Left lung (tissue), 4 donors: ENCODE measurements at regions not wholly inside any gene's neighbourhood (a gene's known extent, or its start where the extent isn't known, plus 50 kb on each side); places are given as distances from the start of the nearest gene placed in this dataset.

ENCODE experiments used
- ATAC-seq: fragments of 200-7000 bp; cut with Tn5 transposase; one replicate; pipeline ENCODE4 v1.9.1; 2020; ENCODE audit warnings: moderate library complexity
- DNase-seq, 4 donors: peaks; one replicate each; pipeline ENCODE4 v3.0.0-alpha.2; 2013 to 2020
- H3K27ac ChIP-seq, 2 donors: fragments of 200-600 bp; sonication (generic) in 1 of 2; one replicate each; pipeline versions ENCODE4 v1.5.0 to v1.8.0; 2020 to 2021
- H3K27me3 ChIP-seq, 2 donors: fragments of 200-600 bp; sonication (generic) in 1 of 2; one replicate each; pipeline versions ENCODE4 v1.5.0 to v1.8.0; 2020 to 2021
- H3K36me3 ChIP-seq, 2 donors: fragments of 200-600 bp; sonication (generic) in 1 of 2; one replicate each; pipeline versions ENCODE4 v1.5.0 to v1.8.0; 2020 to 2021
- H3K4me1 ChIP-seq, 2 donors: fragments of 200-600 bp; one replicate each; pipeline ENCODE4 v1.8.0; 2021
- H3K4me3 ChIP-seq, 2 donors: fragments of 200-600 bp; sonication (generic) in 1 of 2; one replicate each; pipeline versions ENCODE4 v1.5.0 to v1.8.0; 2020 to 2021; ENCODE audit warnings: mild to moderate bottlenecking in 1 of 2
- H3K9me3 ChIP-seq, 2 donors: fragments of 200-600 bp; sonication (generic) in 1 of 2; one replicate each; pipeline versions ENCODE4 v1.5.0 to v1.8.0; 2020 to 2021
- intact Hi-C, 2 donors: fragments of 100-400 bp; cut with DNase I; formaldehyde crosslinking; loops; one replicate each; pipeline versions ENCODE4 v1.11.2 to v1.14.2; 2022
- TF ChIP-seq, protein P1 (sequence below), 2 donors: fragments of 200-600 bp; sonication (generic) in 1 of 2; IDR thresholded peaks; one replicate each; pipeline versions ENCODE4 v1.5.0 to v1.8.0; 2021; ENCODE audit warnings: antibody characterized with exemption in 2 of 2
- donor health status: DM: no; HTN: yes; CAD: no.
- donor health status: DM: no; HTN: no; CAD: no.

DNA sequence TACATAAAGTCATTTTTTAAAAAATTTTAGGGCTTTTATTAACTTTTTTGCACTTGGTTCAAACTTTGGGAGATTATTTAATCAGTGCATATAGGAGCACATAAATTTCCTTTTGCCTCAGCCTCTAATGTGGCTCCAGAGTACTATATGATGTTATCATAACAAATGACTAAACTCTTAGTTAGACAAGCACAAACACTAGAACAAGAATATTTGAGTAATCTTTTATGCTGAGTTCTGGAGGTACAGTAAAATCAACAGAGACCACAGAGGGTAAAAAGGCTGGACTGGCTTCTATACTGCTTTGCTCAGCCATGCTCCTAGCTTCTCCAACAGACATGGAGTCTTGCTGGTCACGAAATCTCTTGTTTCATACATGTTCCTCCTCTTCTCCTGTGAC is 52.5 kb upstream of the SGCD start:
- no peaks in the 10 kb centered on the region for H3K36me3 ChIP-seq
- H3K9me3 ChIP-seq: peaks cover 0 to 8% of the 10 kb centered on the region in 2 donors
- TF ChIP-seq, protein P1, sequence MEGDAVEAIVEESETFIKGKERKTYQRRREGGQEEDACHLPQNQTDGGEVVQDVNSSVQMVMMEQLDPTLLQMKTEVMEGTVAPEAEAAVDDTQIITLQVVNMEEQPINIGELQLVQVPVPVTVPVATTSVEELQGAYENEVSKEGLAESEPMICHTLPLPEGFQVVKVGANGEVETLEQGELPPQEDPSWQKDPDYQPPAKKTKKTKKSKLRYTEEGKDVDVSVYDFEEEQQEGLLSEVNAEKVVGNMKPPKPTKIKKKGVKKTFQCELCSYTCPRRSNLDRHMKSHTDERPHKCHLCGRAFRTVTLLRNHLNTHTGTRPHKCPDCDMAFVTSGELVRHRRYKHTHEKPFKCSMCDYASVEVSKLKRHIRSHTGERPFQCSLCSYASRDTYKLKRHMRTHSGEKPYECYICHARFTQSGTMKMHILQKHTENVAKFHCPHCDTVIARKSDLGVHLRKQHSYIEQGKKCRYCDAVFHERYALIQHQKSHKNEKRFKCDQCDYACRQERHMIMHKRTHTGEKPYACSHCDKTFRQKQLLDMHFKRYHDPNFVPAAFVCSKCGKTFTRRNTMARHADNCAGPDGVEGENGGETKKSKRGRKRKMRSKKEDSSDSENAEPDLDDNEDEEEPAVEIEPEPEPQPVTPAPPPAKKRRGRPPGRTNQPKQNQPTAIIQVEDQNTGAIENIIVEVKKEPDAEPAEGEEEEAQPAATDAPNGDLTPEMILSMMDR (IDR thresholded peaks at IDR 0.05): no peak
- H3K27ac ChIP-seq: no peak overlapping the region
- ATAC-seq (no peak), DNase-seq (no peak)
- no peaks in the 10 kb centered on the region for H3K4me1 ChIP-seq
- H3K27me3 ChIP-seq: no peaks in the 10 kb centered on the region
- H3K4me3 ChIP-seq: no peak overlapping the region
- intact Hi-C loops: no loop called here
